GM12878 (cell line): ENCODE measurements at regions not wholly inside any gene's neighbourhood (a gene's known extent, or its start where the extent isn't known, plus 50 kb on each side); places are given as distances from the start of the nearest gene placed in this dataset.
"Not testable (repeated sequence)": the region's sequence is repeated elsewhere in the genome, so short reads cannot be mapped to it uniquely, and the experiment has no call there.

Experiments used
- ATAC-seq: fragments of 200-7000 bp; cut with Tn5 transposase; 3 replicates; pipeline ENCODE4 v1.9.1; 2020; ENCODE audit warnings: mild to moderate bottlenecking, moderate library complexity
- BruUV-seq: library from RNA; stranded (reverse); fragments of 400-500 nt; replicated peaks from 2 replicates; lab custom pipeline; 2021; lab: Mats Ljungman, UMichigan
- CTCF ChIA-PET: fragments of 300-600 bp; sonication (Branson Sonifier 250); formaldehyde crosslinking; extraction: SDS; loops from one replicate; lab custom pipeline; 2021; ENCODE audit warnings: inconsistent platforms; lab: Yijun Ruan, JAX
- POLR2A ChIA-PET: fragments of 350-600 bp; formaldehyde crosslinking; extraction: SDS; loops from one replicate; lab custom pipeline; 2021; ENCODE audit warnings: inconsistent platforms; lab: Charles Lee
- RAD21 ChIA-PET: fragments of 300-600 bp; sonication (Branson Sonifier 250); formaldehyde crosslinking; loops from one replicate; lab custom pipeline; 2023; ENCODE audit warnings: antibody characterized with exemption; ENCODE audit not compliant: unreplicated experiment; lab: Charles Lee
- SMC1A ChIA-PET: fragments of 300-600 bp; sonication (Branson Sonifier 250); formaldehyde crosslinking; loops from one replicate; lab custom pipeline; 2023; ENCODE audit not compliant: unreplicated experiment, uncharacterized antibody; lab: Charles Lee
- DNase-seq: peaks from one replicate; pipeline ENCODE4 v3.0.0-alpha.2; 2011; ENCODE audit warnings: low read depth, low spot score
- FAIRE-seq: peaks from 3 replicates; lab custom pipeline; 2011; peaks lifted over from hg19 to GRCh38; lab: Jason Lieb, UNC
- H2AFZ ChIP-seq: 2 replicates; pipeline ENCODE4 v1.6.0; 2011; ENCODE audit warnings: low read depth, low read length, control low read depth; ENCODE audit not compliant: control insufficient read depth
- H3K27ac ChIP-seq: 2 replicates; pipeline ENCODE4 v1.5.1; 2011; ENCODE audit warnings: control low read depth; ENCODE audit not compliant: control insufficient read depth, insufficient read depth
- H3K27me3 ChIP-seq, 2 experiments: replicated peaks in 1 of 2; 2 replicates each; pipeline versions ENCODE4 v1.6.0 to v1.6.1; 2011; ENCODE audit warnings: low read length in 1 of 2; ENCODE audit not compliant: control insufficient read depth in 2 of 2, insufficient read depth in 2 of 2
- H3K36me3 ChIP-seq, 2 experiments: 2 replicates each; pipeline ENCODE4 v1.5.1; 2011; ENCODE audit warnings: low read length in 1 of 2; ENCODE audit not compliant: control insufficient read depth in 2 of 2, insufficient read depth in 2 of 2
- H3K4me1 ChIP-seq: 2 replicates; pipeline ENCODE4 v1.6.1; 2011; ENCODE audit warnings: mild to moderate bottlenecking, low read length, moderate library complexity, mixed read lengths; ENCODE audit not compliant: control insufficient read depth, insufficient read depth
- H3K4me2 ChIP-seq: 2 replicates; pipeline ENCODE4 v1.6.0; 2011; ENCODE audit warnings: control low read depth; ENCODE audit not compliant: control insufficient read depth, insufficient read depth
- H3K4me3 ChIP-seq: fragments of 200-600 bp; sonication (generic); 2 replicates; pipeline ENCODE4 v1.5.1; 2016
- H3K79me2 ChIP-seq: 2 replicates; pipeline ENCODE4 v1.6.0; 2011; ENCODE audit warnings: low read length; ENCODE audit not compliant: control insufficient read depth, insufficient read depth
- H3K9ac ChIP-seq: 2 replicates; pipeline ENCODE4 v1.8.0; 2011; ENCODE audit warnings: low read length, control low read depth, mixed read lengths; ENCODE audit not compliant: control insufficient read depth, insufficient read depth
- H3K9me3 ChIP-seq: replicated peaks from 3 replicates; pipeline ENCODE4 v1.5.1; 2011; ENCODE audit warnings: mild to moderate bottlenecking, low read length; ENCODE audit not compliant: control insufficient read depth, insufficient read depth
- H4K20me1 ChIP-seq: 2 replicates; pipeline ENCODE4 v1.6.0; 2011; ENCODE audit not compliant: control insufficient read depth, insufficient read depth
- ZBTB40 ChIP-seq: fragments of 450-650 bp; IDR thresholded peaks from 2 replicates; pipeline ENCODE4 v1.6.1; 2016; ENCODE audit warnings: mild to moderate bottlenecking, moderate library complexity, borderline replicate concordance
- WGBS: methylation state at CpG from one replicate; pipeline ENCODE4 v1.1.6; 2016; ENCODE audit warnings: low lambda C conversion rate; ENCODE audit not compliant: insufficient replicate concordance, insufficient coverage; ENCODE audit errors: missing lambda C conversion rate; 5-methylcytosine and 5-hydroxymethylcytosine counted together
- in situ Hi-C: fragments of 300-500 bp; cut with MboI; formaldehyde crosslinking; loops from 9 replicates; pipeline ENCODE4 v1.14.3; 2018; ENCODE audit warnings: mixed read lengths
- intact Hi-C: fragments of 100-400 bp; cut with micrococcal nuclease; formaldehyde crosslinking; loops from one replicate; pipeline ENCODE4 v1.14.2; 2022; ENCODE audit not compliant: unreplicated experiment

GRCh38 chr1:187848321-187848720, 1019.6 kb downstream of the PLA2G4A start (continued):
- TF ChIP-seq ZBTB40 = no peak

- H3K36me3 ChIP-seq, SMC1A ChIA-PET, RAD21 ChIA-PET, H3K4me1 ChIP-seq, H3K4me3 ChIP-seq, intact Hi-C loops, H3K9ac ChIP-seq, H3K9me3 ChIP-seq, FAIRE-seq, H4K20me1 ChIP-seq, H3K4me2 ChIP-seq, H3K27ac ChIP-seq, BruUV-seq, DNase-seq, ATAC-seq, H3K79me2 ChIP-seq, H3K27me3 ChIP-seq, CTCF ChIA-PET, in situ Hi-C loops, POLR2A ChIA-PET, H2AFZ ChIP-seq: not testable (repeated sequence)
- 71% methylated on average over 26 of the region's 26 CpGs for WGBS
These were observed 1021.4 kb downstream of the PLA2G4A start for GRCh38 chr1:187850146-187850545.
